H1 (cell line): ENCODE measurements at regions not wholly inside any gene's neighbourhood (a gene's known extent, or its start where the extent isn't known, plus 50 kb on each side); places are given as distances from the start of the nearest gene placed in this dataset.

Experiments
- CTCF ChIA-PET: fragments of 300-600 bp; sonication (Branson Sonifier 250); formaldehyde crosslinking; loops from one replicate; lab custom pipeline; 2021; ENCODE audit not compliant: partially characterized antibody; lab: Charles Lee
- POLR2A ChIA-PET: fragments of 300-600 bp; sonication (Branson Sonifier 250); formaldehyde crosslinking; loops from one replicate; lab custom pipeline; 2021; ENCODE audit warnings: inconsistent platforms; ENCODE audit not compliant: partially characterized antibody; lab: Charles Lee
- DNase-seq, 2 experiments: peaks; one replicate each; pipeline versions ENCODE4 v3.0.0 to v3.0.0-alpha.2; 2010 to 2022; ENCODE audit warnings: low spot score in 2 of 2, low read depth in 1 of 2, mixed read lengths in 1 of 2
- FAIRE-seq: peaks from 2 replicates; lab custom pipeline; 2011; peaks lifted over from hg19 to GRCh38; lab: Jason Lieb, UNC
- H2AFZ ChIP-seq: 2 replicates; pipeline ENCODE4 v1.8.1; 2012; ENCODE audit warnings: low read length, inconsistent platforms
- H2AK5ac ChIP-seq: 2 replicates; pipeline ENCODE4 v1.6.1; 2013; ENCODE audit warnings: low read depth, low read length
- H2BK120ac ChIP-seq: replicated peaks from 2 replicates; pipeline ENCODE3; 2013; ENCODE audit warnings: low read depth, low read length, inconsistent platforms
- H2BK12ac ChIP-seq: 2 replicates; pipeline ENCODE4 v1.6.1; 2013; ENCODE audit warnings: low read depth, low read length
- H2BK15ac ChIP-seq: 2 replicates; pipeline ENCODE4 v1.6.1; 2013; ENCODE audit warnings: low read length
- H2BK20ac ChIP-seq: 2 replicates; pipeline ENCODE4 v1.6.1; 2013; ENCODE audit warnings: low read length
- H2BK5ac ChIP-seq: 2 replicates; pipeline ENCODE4 v1.6.1; 2013; ENCODE audit warnings: low read depth, low read length
- H3K14ac ChIP-seq: 2 replicates; pipeline ENCODE4 v1.6.1; 2013; ENCODE audit warnings: inconsistent platforms; ENCODE audit not compliant: insufficient read length
- H3K18ac ChIP-seq: 2 replicates; pipeline ENCODE4 v1.6.1; 2013; ENCODE audit warnings: low read length; ENCODE audit errors: extremely low read depth
- H3K23ac ChIP-seq: 2 replicates; pipeline ENCODE4 v1.6.1; 2013; ENCODE audit warnings: inconsistent platforms; ENCODE audit not compliant: insufficient read length
- H3K23me2 ChIP-seq: 2 replicates; pipeline ENCODE4 v1.6.1; 2013; ENCODE audit warnings: low read depth, low read length
- H3K27ac ChIP-seq: 2 replicates; pipeline ENCODE4 v1.6.1; 2011; ENCODE audit warnings: low read depth, low read length, inconsistent platforms
- H3K27me3 ChIP-seq, 4 experiments: replicated peaks in 1 of 4; 1 replicate in 1 of 4; 2 replicates in 3 of 4; pipeline versions ENCODE4 v1.6.1 to v1.8.1; 2011 to 2013; ENCODE audit warnings: low read length in 3 of 4, mild to moderate bottlenecking in 3 of 4, inconsistent platforms in 2 of 4, mixed read lengths in 2 of 4, moderate library complexity in 1 of 4; ENCODE audit not compliant: control insufficient read depth in 3 of 4, insufficient read depth in 3 of 4; ENCODE audit errors: extremely low read depth in 1 of 4
- H3K36me3 ChIP-seq, 4 experiments: 2 replicates each; pipeline versions ENCODE4 v1.6.1 to v1.8.1; 2011 to 2013; ENCODE audit warnings: mild to moderate bottlenecking in 4 of 4, low read length in 3 of 4, moderate library complexity in 2 of 4, control low read depth in 1 of 4, inconsistent platforms in 1 of 4; ENCODE audit not compliant: insufficient read depth in 4 of 4, control insufficient read depth in 2 of 4
- H3K4ac ChIP-seq: replicated peaks from 2 replicates; pipeline ENCODE3; 2013; ENCODE audit warnings: low read length, low read depth, mixed read lengths, inconsistent platforms; ENCODE audit not compliant: insufficient read length
- H3K4me1 ChIP-seq, 4 experiments: replicated peaks in 1 of 4; 1 replicate in 1 of 4; 2 replicates in 3 of 4; pipeline versions ENCODE4 v1.6.1 to v1.8.1; 2011 to 2013; ENCODE audit warnings: low read length in 3 of 4, inconsistent platforms in 2 of 4, mixed read lengths in 1 of 4; ENCODE audit not compliant: insufficient read depth in 4 of 4, control insufficient read depth in 3 of 4
- H3K4me2 ChIP-seq, 2 experiments: 2 replicates each; pipeline versions ENCODE4 v1.6.1 to v1.8.1; 2011 to 2013; ENCODE audit warnings: low read depth in 2 of 2, low read length in 2 of 2, control low read depth in 1 of 2, inconsistent platforms in 1 of 2, mild to moderate bottlenecking in 1 of 2; ENCODE audit not compliant: insufficient read depth in 1 of 2
- H3K4me3 ChIP-seq, 4 experiments: fragments of 200-600, 300-600 bp in 1 of 4; sonication (generic), shearing (Covaris generic), sonication (Bioruptor Twin) in 1 of 4; 2 replicates each; pipeline versions ENCODE4 v1.5.1 to v1.8.1; 2011 to 2016; ENCODE audit warnings: low read length in 4 of 4, low read depth in 3 of 4, control low read depth in 2 of 4, inconsistent platforms in 2 of 4, mild to moderate bottlenecking in 2 of 4, mixed read lengths in 1 of 4, moderate library complexity in 1 of 4; ENCODE audit not compliant: insufficient read depth in 2 of 4; ENCODE audit errors: extremely low read depth in 1 of 4
- H3K56ac ChIP-seq: replicated peaks from 2 replicates; pipeline ENCODE3; 2013; ENCODE audit warnings: low read depth, mild to moderate bottlenecking, mixed read lengths, low read length, inconsistent platforms; ENCODE audit not compliant: insufficient read length
- H3K79me1 ChIP-seq: 2 replicates; pipeline ENCODE4 v1.6.1; 2013; ENCODE audit warnings: low read depth, low read length, control low read depth
- H3K79me2 ChIP-seq, 2 experiments: 2 replicates each; pipeline versions ENCODE4 v1.6.1 to v1.8.1; 2012 to 2013; ENCODE audit warnings: low read length in 2 of 2, mild to moderate bottlenecking in 2 of 2, inconsistent platforms in 1 of 2; ENCODE audit not compliant: insufficient read depth in 2 of 2, control insufficient read depth in 1 of 2
- H3K9ac ChIP-seq, 4 experiments: replicated peaks in 1 of 4; 1 replicate in 1 of 4; 2 replicates in 3 of 4; pipeline versions ENCODE4 v1.6.1 to v1.8.1; 2011 to 2013; ENCODE audit warnings: low read depth in 3 of 4, low read length in 3 of 4, control low read depth in 2 of 4, mild to moderate bottlenecking in 2 of 4, moderate library complexity in 2 of 4, inconsistent platforms in 1 of 4; ENCODE audit errors: extremely low read depth in 1 of 4
- H3K9me3 ChIP-seq, 2 experiments: 2 replicates each; pipeline versions ENCODE4 v1.6.1 to v1.8.1; 2012 to 2013; ENCODE audit warnings: mild to moderate bottlenecking in 2 of 2, moderate library complexity in 2 of 2, control low read depth in 1 of 2, inconsistent platforms in 1 of 2, low read depth in 1 of 2, low read length in 1 of 2, mixed read lengths in 1 of 2; ENCODE audit not compliant: insufficient read depth in 2 of 2
- H4K20me1 ChIP-seq, 2 experiments: replicated peaks in 1 of 2; 2 replicates each; pipeline versions ENCODE3 to v1.8.1; 2011 to 2013; ENCODE audit warnings: inconsistent platforms in 2 of 2, low read length in 2 of 2, mild to moderate bottlenecking in 1 of 2; ENCODE audit not compliant: insufficient read depth in 2 of 2, control insufficient read depth in 1 of 2
- H4K5ac ChIP-seq: 2 replicates; pipeline ENCODE4 v1.6.1; 2013; ENCODE audit warnings: low read length, low read depth, mixed read lengths, inconsistent platforms; ENCODE audit not compliant: insufficient read length
- H4K8ac ChIP-seq: 2 replicates; pipeline ENCODE4 v1.8.0; 2013; ENCODE audit warnings: mild to moderate bottlenecking, moderate library complexity, low read length, inconsistent platforms; ENCODE audit not compliant: insufficient read depth; ENCODE audit errors: extremely low read depth
- H4K91ac ChIP-seq: replicated peaks from 2 replicates; pipeline ENCODE3; 2013; ENCODE audit warnings: low read length, mixed read lengths, inconsistent platforms; ENCODE audit not compliant: insufficient read length
- KDM1A ChIP-seq: fragments of 200-600, 300-600 bp; sonication (generic); IDR thresholded peaks from 2 replicates; pipeline ENCODE4 v1.7.1; 2016; ENCODE audit warnings: mild to moderate bottlenecking, low read length, borderline replicate concordance
- NANOG ChIP-seq: IDR thresholded peaks from 2 replicates; pipeline ENCODE4 v1.6.1; 2011; ENCODE audit warnings: low read length, low read depth, mild to moderate bottlenecking, inconsistent platforms; ENCODE audit not compliant: insufficient read depth, poor library complexity, severe bottlenecking
- PHF8 ChIP-seq: fragments of 200-600 bp; sonication (generic); conservative IDR thresholded peaks from 2 replicates; pipeline ENCODE4 v1.7.1; 2012; ENCODE audit warnings: low read depth, mild to moderate bottlenecking, inconsistent platforms, low read length, moderate library complexity
- SIX5 ChIP-seq: IDR thresholded peaks from 2 replicates; pipeline ENCODE4 v1.6.1; 2011; ENCODE audit warnings: mild to moderate bottlenecking, low read depth, low read length
- WGBS, 2 experiments: shearing (Covaris generic) in 1 of 2; methylation state at CpG; one replicate each; pipeline versions ENCODE4 v1.1.6 to v1.1.7; 2013 to 2015; ENCODE audit warnings: low lambda C conversion rate in 2 of 2, mixed read lengths in 2 of 2, inconsistent platforms in 1 of 2, low coverage in 1 of 2, missing lambda C conversion rate in 1 of 2; ENCODE audit not compliant: insufficient replicate concordance in 2 of 2, insufficient coverage in 1 of 2, insufficient read length in 1 of 2; ENCODE audit errors: extremely low coverage in 1 of 2, missing lambda C conversion rate in 1 of 2; 5-methylcytosine and 5-hydroxymethylcytosine counted together

DNA sequence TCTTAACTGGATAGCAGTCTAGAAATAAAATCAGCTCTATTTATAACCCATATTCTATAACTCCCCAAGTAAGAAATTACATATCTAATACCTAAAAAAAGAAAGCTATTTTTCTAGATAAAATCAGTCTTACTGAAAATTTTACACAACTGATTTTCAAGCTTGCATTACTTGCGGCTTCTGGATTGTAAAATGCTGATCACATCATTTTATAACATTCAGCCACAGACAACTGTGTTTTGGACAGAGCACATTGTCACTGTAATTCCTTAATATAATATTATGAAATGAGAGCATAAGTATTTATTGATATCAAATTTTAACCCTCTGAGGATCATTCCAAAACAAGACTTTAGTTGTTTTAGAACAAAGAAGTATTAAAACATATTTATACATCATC is 78.5 kb upstream of the ARID2 start:
- H3K56ac ChIP-seq = no peak overlapping the region
- no peak overlapping the region for H2AK5ac ChIP-seq
- H4K91ac ChIP-seq = no peak overlapping the region
- H3K4me2 ChIP-seq = no peak overlapping the region
- no peak for FAIRE-seq
- no peak for TF ChIP-seq PHF8
- TF ChIP-seq KDM1A = no peak
- no peak for TF ChIP-seq SIX5
- TF ChIP-seq NANOG = no peak
- no peak overlapping the region for H3K23ac ChIP-seq
- no peaks in the 10 kb centered on the region for H3K27me3 ChIP-seq
- CTCF ChIA-PET = interaction anchor here (0.7 to 2.5 kb wide), 3 partner anchors 12 to 107 kb away, joined by 3 to 11 read pairs (median 3); no protein-coding TSS in a partner anchor
- H3K18ac ChIP-seq = no peak overlapping the region
- no peaks in the 10 kb centered on the region for H4K20me1 ChIP-seq
- H3K9ac ChIP-seq = no peak overlapping the region
- H3K79me2 ChIP-seq = no peaks in the 10 kb centered on the region
- no peaks in the 10 kb centered on the region for H3K79me1 ChIP-seq
- H3K27ac ChIP-seq = no peak overlapping the region
- H3K23me2 ChIP-seq = no peaks in the 10 kb centered on the region
- no peak overlapping the region for H2BK120ac ChIP-seq
- no peak overlapping the region for H2BK20ac ChIP-seq
- WGBS, 2 experiments = 82% methylated on average over 1 of the region's 1 CpG; no CpG with 5 or more reads in 1 of the 2 experiments
- H2AFZ ChIP-seq = no peak overlapping the region
- no peak overlapping the region for H3K4me3 ChIP-seq
- H4K8ac ChIP-seq = no peak overlapping the region
- H3K4me1 ChIP-seq = peaks cover 0 to 2% (median 0%) of the 10 kb centered on the region in 4 experiments; a peak in 1 of 7 replicates
- no peaks in the 10 kb centered on the region for H3K36me3 ChIP-seq
- H4K5ac ChIP-seq = no peak overlapping the region
- no peaks in the 10 kb centered on the region for H3K9me3 ChIP-seq
- H3K14ac ChIP-seq = no peak overlapping the region
- no peak for DNase-seq
- H2BK15ac ChIP-seq = no peak overlapping the region
- H2BK12ac ChIP-seq = no peak overlapping the region
- no peak overlapping the region for H2BK5ac ChIP-seq
- POLR2A ChIA-PET = no interaction called here
- H3K4ac ChIP-seq = no peak overlapping the region
